NT2/D1 (cell line): ENCODE measurements at regions not wholly inside any gene's neighbourhood (a gene's known extent, or its start where the extent isn't known, plus 50 kb on each side); places are given as distances from the start of the nearest gene placed in this dataset.

Experiments
- SUZ12 ChIP-seq: IDR thresholded peaks from 2 replicates; pipeline ENCODE4 v1.6.1; 2011; ENCODE audit not compliant: insufficient read length, insufficient read depth; ENCODE audit errors: extremely low read depth
- YY1 ChIP-seq: IDR thresholded peaks from 2 replicates; pipeline ENCODE4 v1.6.1; 2011; ENCODE audit not compliant: insufficient read length, insufficient read depth
- ZNF274 ChIP-seq: IDR thresholded peaks from 2 replicates; pipeline ENCODE4 v1.6.1; 2011; ENCODE audit warnings: mild to moderate bottlenecking, low read depth, low read length

GRCh38 chr2:195312662-195313061 is 344.4 kb upstream of the SLC39A10 start:
- TF ChIP-seq YY1 = no peak
- no peak for TF ChIP-seq ZNF274
- no peak for TF ChIP-seq SUZ12
